Tibial artery (tissue), 4 donors: ENCODE measurements at regions not wholly inside any gene's neighbourhood (a gene's known extent, or its start where the extent isn't known, plus 50 kb on each side); places are given as distances from the start of the nearest gene placed in this dataset.
"Not testable (repeated sequence)": the region's sequence is repeated elsewhere in the genome, so short reads cannot be mapped to it uniquely, and the experiment has no call there.

Source experiments
- DNase-seq, 2 donors: peaks; one replicate each; pipeline ENCODE4 v3.0.0-alpha.2; 2019
- H3K27ac ChIP-seq, 2 donors: fragments of 200-600 bp; sonication (generic) in 1 of 2; 1 replicate in 1 of 2; 2 replicates in 1 of 2; pipeline ENCODE4 v1.5.1; 2018 to 2019; ENCODE audit warnings: mild to moderate bottlenecking in 1 of 2
- H3K27me3 ChIP-seq, 2 donors: fragments of 200-600 bp; sonication (generic) in 1 of 2; one replicate each; pipeline versions ENCODE4 v1.5.1 to v1.6.0; 2016 to 2019
- H3K36me3 ChIP-seq, 3 donors: fragments of 200-600 bp; sonication (generic) in 2 of 3; one replicate each; pipeline ENCODE4 v1.5.1; 2016 to 2019; ENCODE audit warnings: mild to moderate bottlenecking in 2 of 3
- H3K4me1 ChIP-seq, 4 donors: fragments of 200-600 bp; sonication (generic) in 2 of 4; 1 replicate in 3 of 4; 2 replicates in 1 of 4; pipeline ENCODE4 v1.5.1; 2016 to 2019
- H3K4me3 ChIP-seq, 2 donors: fragments of 200-600 bp; sonication (generic) in 1 of 2; 1 replicate in 1 of 2; 2 replicates in 1 of 2; pipeline ENCODE4 v1.5.1; 2018 to 2019; ENCODE audit warnings: mild to moderate bottlenecking in 2 of 2
- H3K9me3 ChIP-seq, 3 donors: fragments of 200-600 bp; sonication (generic) in 1 of 3; one replicate each; pipeline ENCODE4 v1.5.1; 2016 to 2019
- CTCF ChIP-seq, 2 experiments: fragments of 200-600 bp in 1 of 2; fragments of 450-650 bp in 1 of 2; IDR thresholded peaks; one replicate each; pipeline ENCODE4 v1.5.1; 2017 to 2019; ENCODE audit warnings: antibody characterized with exemption in 2 of 2, mild to moderate bottlenecking in 1 of 2, moderate library complexity in 1 of 2
- intact Hi-C: fragments of 100-400 bp; cut with DNase I; formaldehyde crosslinking; loops from one replicate; pipeline ENCODE4 v1.15.0; 2023; ENCODE audit warnings: low total_unique reads

DNA sequence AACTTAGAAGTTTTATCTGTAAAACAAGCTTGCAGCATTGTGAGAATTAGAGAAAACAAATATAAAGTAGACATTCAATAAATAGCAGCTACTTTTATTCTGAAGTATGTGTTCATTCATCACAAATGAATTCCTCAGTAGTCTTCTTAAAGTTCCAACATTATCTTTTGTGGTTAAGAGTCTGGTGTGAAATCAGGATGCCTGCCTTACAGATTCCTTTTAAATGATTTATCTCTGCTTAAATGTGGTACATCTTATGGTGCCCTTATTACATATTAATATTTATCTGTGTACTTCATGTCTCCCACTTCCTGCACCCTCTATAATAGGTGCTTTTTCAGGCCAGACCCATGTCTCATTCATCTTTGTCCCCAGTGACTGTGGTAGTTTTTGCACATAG, 595.0 kb downstream of the STK39 start:
- Histone ChIP-seq H3K27me3 (no peaks in the 10 kb centered on the region), H3K4me1 (no peaks in the 10 kb centered on the region), H3K9me3 (no peaks in the 10 kb centered on the region), H3K4me3 (no peak overlapping the region), H3K27ac (no peak overlapping the region), H3K36me3 (no peaks in the 10 kb centered on the region)
- TF ChIP-seq CTCF (IDR thresholded peaks at IDR 0.05), result no peak
- DNase-seq, result no peak
- intact Hi-C loops, result no loop called here

GRCh38 chr2:167651406-167652151, 595.8 kb downstream of the STK39 start:
- no peaks in the 10 kb centered on the region for H3K27me3 ChIP-seq
- H3K27ac ChIP-seq, result no peak overlapping the region
- no peak for DNase-seq
- no peak for TF ChIP-seq CTCF (IDR thresholded peaks at IDR 0.05)
- no peak overlapping the region for H3K4me3 ChIP-seq
- H3K4me1 ChIP-seq, result no peaks in the 10 kb centered on the region
- intact Hi-C loops, result no loop called here
- H3K36me3 ChIP-seq, result no peaks in the 10 kb centered on the region
- no peaks in the 10 kb centered on the region for H3K9me3 ChIP-seq

GRCh38 chr2:167646557-167646956, 600.8 kb downstream of the STK39 start:
- Histone ChIP-seq H3K4me1 (no peaks in the 10 kb centered on the region), H3K36me3 (no peaks in the 10 kb centered on the region), H3K27ac (no peak overlapping the region), H3K27me3 (no peaks in the 10 kb centered on the region), H3K4me3 (no peak overlapping the region), H3K9me3 (no peaks in the 10 kb centered on the region)
- no peak for TF ChIP-seq CTCF (IDR thresholded peaks at IDR 0.05)
- no peak for DNase-seq
- intact Hi-C loops, result no loop called here

DNA sequence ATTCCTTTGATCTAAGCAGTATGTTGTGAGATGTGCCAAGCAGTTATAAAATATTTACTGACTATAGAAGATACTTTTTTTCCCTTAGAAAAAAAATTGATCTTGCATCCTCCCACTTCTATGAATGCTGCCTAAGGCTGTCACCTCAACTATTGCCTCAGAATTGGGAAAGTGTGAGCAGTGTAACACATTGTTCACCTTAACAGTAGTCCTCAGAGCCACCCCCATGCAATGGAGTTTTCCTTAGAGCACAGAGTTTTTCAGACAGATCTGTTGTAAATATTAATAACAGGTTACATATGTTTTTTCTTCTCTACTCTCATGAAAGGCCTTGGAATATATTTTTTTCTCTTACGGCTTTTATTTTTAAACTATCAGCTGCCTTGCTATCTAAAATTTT, 607.3 kb downstream of the STK39 start:
- no peak for DNase-seq
- H3K9me3 ChIP-seq, result no peaks in the 10 kb centered on the region
- H3K36me3 ChIP-seq, result no peaks in the 10 kb centered on the region
- H3K4me1 ChIP-seq, result no peaks in the 10 kb centered on the region
- no peak overlapping the region for H3K27ac ChIP-seq
- no peaks in the 10 kb centered on the region for H3K27me3 ChIP-seq
- intact Hi-C loops, result no loop called here
- H3K4me3 ChIP-seq, result no peak overlapping the region
- TF ChIP-seq CTCF (IDR thresholded peaks at IDR 0.05), result no peak

- intact Hi-C loops, result no loop called here
- TF ChIP-seq CTCF (IDR thresholded peaks at IDR 0.05), result no peak
- Histone ChIP-seq H3K27me3 (no peaks in the 10 kb centered on the region), H3K27ac (no peak overlapping the region), H3K4me1 (no peaks in the 10 kb centered on the region), H3K9me3 (no peaks in the 10 kb centered on the region), H3K4me3 (no peak overlapping the region), H3K36me3 (no peaks in the 10 kb centered on the region)
- DNase-seq, result no peak
Observed at GRCh38 chr2:167637741-167638140, 609.7 kb downstream of the STK39 start.

- H3K27me3 ChIP-seq, H3K36me3 ChIP-seq, H3K4me1 ChIP-seq, intact Hi-C loops, H3K4me3 ChIP-seq, DNase-seq, H3K9me3 ChIP-seq, H3K27ac ChIP-seq: not testable (repeated sequence)
Observed at GRCh38 chr2:167632271-167632670, 615.1 kb downstream of the STK39 start.
